ENCODE measurements at regions not wholly inside any gene's neighbourhood (a gene's known extent, or its start where the extent isn't known, plus 50 kb on each side); places are given as distances from the start of the nearest gene placed in this dataset.
"Not testable (repeated sequence)": the region's sequence is repeated elsewhere in the genome, so short reads cannot be mapped to it uniquely, and the experiment has no call there.

DNA sequence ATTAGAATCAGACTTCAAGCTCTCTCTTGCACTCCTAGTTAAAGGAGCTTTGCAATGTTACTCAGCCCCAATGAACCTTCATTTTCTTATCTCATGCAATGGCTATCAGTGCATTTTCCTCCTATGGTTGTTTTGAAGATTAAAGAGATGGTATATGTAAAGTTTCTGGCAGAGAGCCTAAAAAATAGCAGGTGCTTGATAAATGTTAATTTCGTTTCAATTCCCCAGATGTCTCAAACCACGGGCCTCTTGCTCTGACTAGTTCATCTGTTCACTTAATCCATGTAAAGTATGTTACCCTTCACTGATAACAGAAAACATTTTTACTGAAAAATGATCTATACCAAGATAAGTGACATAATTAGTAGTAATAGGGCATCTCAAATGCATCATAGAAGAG is 735.4 kb upstream of the USP15 start:
- no peak for DNase-seq
- in situ Hi-C loops (cut with MboI; ENCODE audit: low pct_unique_long_range_greater_than_20kb, low sequenced_read_pairs): no loop called here

- in situ Hi-C loops (cut with MboI; ENCODE audit: low pct_unique_long_range_greater_than_20kb, low sequenced_read_pairs): no loop called here
These were observed 734.9 kb upstream of the USP15 start for GRCh38 chr12:61525331-61525730.

GRCh38 chr12:61530456-61530855 is 729.7 kb upstream of the USP15 start:
- DNase-seq: no peak
- in situ Hi-C loops (cut with MboI; ENCODE audit: low pct_unique_long_range_greater_than_20kb, low sequenced_read_pairs): no loop called here

More at GRCh38 chr12:61525331-61525730, 734.9 kb upstream of the USP15 start:
- no peak for DNase-seq

GRCh38 chr12:61531195-61531594 is 729.0 kb upstream of the USP15 start:
- in situ Hi-C loops (cut with MboI; ENCODE audit: low pct_unique_long_range_greater_than_20kb, low sequenced_read_pairs): no loop called here
- DNase-seq: no peak

GRCh38 chr12:61536117-61536516 is 724.1 kb upstream of the USP15 start:
- in situ Hi-C loops (cut with MboI; ENCODE audit: low pct_unique_long_range_greater_than_20kb, low sequenced_read_pairs): no loop called here
- no peak for DNase-seq

DNA sequence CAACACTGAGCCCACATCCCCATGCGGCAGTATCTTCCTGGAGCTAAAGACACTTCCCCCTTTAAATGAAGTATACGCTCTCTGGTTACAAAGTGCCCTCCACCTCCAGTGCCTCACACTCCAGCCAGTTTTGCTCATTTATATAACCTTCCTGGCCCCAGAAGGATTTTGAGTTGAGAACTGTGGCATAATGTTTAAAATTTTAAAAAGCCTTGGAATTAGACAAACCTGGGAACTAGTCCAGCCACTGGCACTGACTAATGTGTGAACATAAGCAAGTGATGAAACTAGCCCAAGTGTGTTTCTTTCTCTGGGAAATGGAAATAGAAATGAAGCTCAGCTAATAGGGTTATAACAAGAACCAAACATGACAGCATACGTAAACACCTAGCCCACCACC is 723.7 kb upstream of the USP15 start:
- no peak for DNase-seq
- in situ Hi-C loops (cut with MboI; ENCODE audit: low pct_unique_long_range_greater_than_20kb, low sequenced_read_pairs): no loop called here

DNA sequence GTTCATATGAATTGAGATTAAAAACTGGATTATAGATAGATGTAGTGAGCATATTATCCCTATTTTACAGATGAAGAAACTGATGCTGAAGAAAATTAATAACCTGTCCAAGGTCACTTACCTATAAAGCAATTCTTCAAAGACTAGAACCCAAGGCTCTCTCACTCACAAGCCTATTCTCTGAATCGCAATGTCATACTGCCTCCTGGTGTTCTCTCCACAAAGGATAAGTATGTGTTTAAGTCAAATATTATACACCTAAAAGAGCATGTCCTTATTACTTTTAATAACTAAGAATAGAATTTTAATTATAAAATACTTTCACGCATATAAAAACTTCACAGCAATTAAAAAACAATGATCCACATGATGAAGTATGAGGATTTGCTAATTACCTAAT is 721.3 kb upstream of the USP15 start:
- in situ Hi-C loops (cut with MboI; ENCODE audit: low pct_unique_long_range_greater_than_20kb, low sequenced_read_pairs): no loop called here

GRCh38 chr12:61542551-61542950 is 717.7 kb upstream of the USP15 start:
- no peak for DNase-seq
- in situ Hi-C loops (cut with MboI; ENCODE audit: low pct_unique_long_range_greater_than_20kb, low sequenced_read_pairs): no loop called here

More for the DNA sequence above, 721.3 kb upstream of the USP15 start:
- peak; percentile 4 for DNase-seq

GRCh38 chr12:61546296-61546695 is 713.9 kb upstream of the USP15 start:
- in situ Hi-C loops (cut with MboI; ENCODE audit: low pct_unique_long_range_greater_than_20kb, low sequenced_read_pairs): no loop called here
- no peak for DNase-seq

- DNase-seq: no peak
- in situ Hi-C loops (cut with MboI; ENCODE audit: low pct_unique_long_range_greater_than_20kb, low sequenced_read_pairs): no loop called here
These were observed 707.1 kb upstream of the USP15 start for GRCh38 chr12:61553091-61553490.

DNA sequence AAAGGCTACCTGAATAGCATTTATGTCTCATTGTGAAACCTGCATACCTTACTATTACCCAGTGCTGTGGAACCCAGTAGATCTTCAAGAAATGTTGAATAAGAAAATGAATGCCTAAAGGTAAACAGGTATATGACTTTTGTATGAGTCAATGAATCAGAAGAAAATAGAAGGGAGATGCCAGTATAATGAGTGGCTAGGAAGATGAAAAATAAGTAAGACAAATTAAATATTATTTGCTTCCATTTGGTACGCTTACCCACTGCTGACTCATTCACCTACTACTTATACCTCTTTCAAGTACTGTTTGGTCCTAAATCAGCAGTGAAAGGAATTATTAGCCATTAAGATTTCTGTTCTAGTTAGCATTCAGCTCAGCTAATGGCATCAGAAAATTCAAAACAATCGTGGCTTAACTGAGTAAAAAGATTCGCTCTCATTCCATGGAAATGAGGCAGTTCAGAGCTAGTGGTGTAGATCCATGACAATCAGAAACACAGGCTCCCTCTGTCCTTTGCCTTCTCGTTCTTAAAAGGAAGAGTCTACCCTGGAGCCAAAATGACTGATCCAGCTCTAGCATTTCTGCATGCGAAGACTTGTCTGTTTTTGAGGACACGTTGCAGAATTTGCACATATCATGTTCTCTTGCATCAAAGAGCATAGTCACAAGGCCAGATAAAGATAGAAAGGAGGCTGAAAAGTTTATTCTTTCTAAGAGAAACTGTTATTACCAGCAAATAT is 705.8 kb upstream of the USP15 start:
- in situ Hi-C loops (cut with MboI; ENCODE audit: low pct_unique_long_range_greater_than_20kb, low sequenced_read_pairs): no loop called here
- DNase-seq: no peak

GRCh38 chr12:61563665-61564450 is 696.3 kb upstream of the USP15 start:
- no peak for DNase-seq
- in situ Hi-C loops (cut with MboI; ENCODE audit: low pct_unique_long_range_greater_than_20kb, low sequenced_read_pairs): no loop called here

GRCh38 chr12:61564466-61564865 is 695.7 kb upstream of the USP15 start:
- in situ Hi-C loops (cut with MboI; ENCODE audit: low pct_unique_long_range_greater_than_20kb, low sequenced_read_pairs): no loop called here

GRCh38 chr12:61566183-61566582 is 694.0 kb upstream of the USP15 start:
- DNase-seq: no peak
- in situ Hi-C loops (cut with MboI; ENCODE audit: low pct_unique_long_range_greater_than_20kb, low sequenced_read_pairs): no loop called here

More at GRCh38 chr12:61564466-61564865, 695.7 kb upstream of the USP15 start:
- no peak for DNase-seq

DNA sequence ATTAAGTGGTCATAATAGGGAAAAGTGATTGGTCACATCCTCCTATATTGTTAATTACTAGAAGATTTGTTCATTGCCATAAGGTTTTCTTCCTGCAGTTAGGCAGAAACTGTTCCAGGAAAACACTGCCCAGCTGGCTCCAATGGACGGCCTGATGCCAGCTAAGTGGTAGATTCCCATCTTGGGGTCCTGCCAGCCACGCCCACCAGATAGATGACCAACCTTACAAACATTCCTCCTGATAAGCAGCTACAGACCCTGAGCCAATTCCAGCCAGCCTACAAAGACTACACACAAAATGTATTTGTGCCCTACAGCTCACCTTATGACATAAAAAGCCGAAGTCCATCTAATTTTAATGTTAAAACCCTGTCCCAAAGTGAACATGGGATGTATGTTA is 685.9 kb upstream of the USP15 start:
- in situ Hi-C loops (cut with MboI; ENCODE audit: low pct_unique_long_range_greater_than_20kb, low sequenced_read_pairs): no loop called here
- DNase-seq: no peak

- no peak for DNase-seq
- in situ Hi-C loops (cut with MboI; ENCODE audit: low pct_unique_long_range_greater_than_20kb, low sequenced_read_pairs): no loop called here
These were observed 675.3 kb upstream of the USP15 start for GRCh38 chr12:61584943-61585342.

GRCh38 chr12:61590864-61591263 is 669.3 kb upstream of the USP15 start:
- in situ Hi-C loops (cut with MboI; ENCODE audit: low pct_unique_long_range_greater_than_20kb, low sequenced_read_pairs); DNase-seq: not testable (repeated sequence)

- DNase-seq: no peak
- in situ Hi-C loops (cut with MboI; ENCODE audit: low pct_unique_long_range_greater_than_20kb, low sequenced_read_pairs): no loop called here
These were observed 650.1 kb upstream of the USP15 start for GRCh38 chr12:61610143-61610542.

DNA sequence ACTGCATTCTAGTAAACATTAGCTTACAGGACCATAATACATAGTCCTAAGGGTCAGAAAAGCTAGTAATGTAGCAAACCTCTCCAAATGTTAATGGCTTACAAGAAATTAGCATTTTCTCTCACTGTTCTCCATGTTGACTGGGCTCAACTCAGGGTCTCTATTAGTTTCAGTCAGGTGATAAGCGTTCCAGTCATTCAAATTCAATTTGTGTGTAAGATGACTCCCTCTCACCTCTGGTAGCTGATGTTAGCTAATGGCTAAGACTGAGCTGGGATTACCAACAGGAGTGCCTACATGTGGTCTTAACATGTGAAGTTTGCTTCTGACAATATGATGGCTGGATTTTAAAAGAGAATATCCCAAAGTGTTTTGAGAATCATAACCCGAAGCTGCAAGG is 630.5 kb upstream of the USP15 start:
- in situ Hi-C loops (cut with MboI; ENCODE audit: low pct_unique_long_range_greater_than_20kb, low sequenced_read_pairs): no loop called here

DNA sequence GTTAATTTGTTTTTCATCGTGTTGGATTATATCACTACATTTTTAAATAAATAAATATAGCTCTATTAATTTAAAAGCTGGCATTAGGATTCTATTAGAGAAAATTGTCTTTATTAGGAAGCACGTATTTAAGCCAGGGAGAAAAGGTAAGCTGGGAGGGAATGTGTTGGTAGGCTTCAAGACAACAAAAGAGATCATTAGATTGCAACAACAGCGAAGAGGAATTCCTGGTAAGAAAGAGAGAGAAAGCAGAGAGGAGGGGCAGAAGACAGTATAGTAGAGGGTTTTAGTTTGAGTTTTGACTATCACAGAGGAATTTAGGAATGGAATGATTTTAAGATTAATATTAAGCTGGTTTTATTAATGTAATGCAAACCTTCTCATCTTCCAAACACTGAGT is 613.6 kb upstream of the USP15 start:
- DNase-seq: no peak
- in situ Hi-C loops (cut with MboI; ENCODE audit: low pct_unique_long_range_greater_than_20kb, low sequenced_read_pairs): no loop called here

More for the DNA sequence above, 630.5 kb upstream of the USP15 start:
- DNase-seq: no peak

- DNase-seq: no peak
- in situ Hi-C loops (cut with MboI; ENCODE audit: low pct_unique_long_range_greater_than_20kb, low sequenced_read_pairs): no loop called here
These were observed 612.6 kb upstream of the USP15 start for GRCh38 chr12:61647566-61647965.
